SK-N-SH (cell line): ENCODE measurements at regions not wholly inside any gene's neighbourhood (a gene's known extent, or its start where the extent isn't known, plus 50 kb on each side); places are given as distances from the start of the nearest gene placed in this dataset.

Source experiments
- EZH2phosphoT487 ChIP-seq: fragments of 200-600 bp; sonication (generic); IDR thresholded peaks from 2 replicates; pipeline ENCODE4 v1.6.1; 2017; ENCODE audit warnings: low read depth, mixed run types, mild to moderate bottlenecking, antibody characterized with exemption, moderate library complexity, borderline replicate concordance
- FOSL2 ChIP-seq: IDR thresholded peaks from 2 replicates; pipeline ENCODE4 v1.4.0; 2012; ENCODE audit warnings: low read depth, mild to moderate bottlenecking, moderate library complexity, borderline replicate concordance
- FOXJ3 ChIP-seq: sonication (generic); formaldehyde crosslinking; IDR thresholded peaks from 2 replicates; pipeline ENCODE4 v1.5.1; 2020; ENCODE audit warnings: mild to moderate bottlenecking, missing genetic modification reagents
- JUND ChIP-seq: IDR thresholded peaks from 2 replicates; pipeline ENCODE4 v1.4.0; 2012
- POLR2AphosphoS5 ChIP-seq: IDR thresholded peaks from 2 replicates; pipeline ENCODE4 v1.6.1; 2012; ENCODE audit warnings: low read depth, low read length
- RAD21 ChIP-seq: IDR thresholded peaks from 2 replicates; pipeline ENCODE4 v1.6.1; 2012; ENCODE audit warnings: mild to moderate bottlenecking, low read length
- SIN3A ChIP-seq: IDR thresholded peaks from 2 replicates; pipeline ENCODE4 v1.6.1; 2012; ENCODE audit warnings: low read depth, mild to moderate bottlenecking, low read length, moderate library complexity, borderline replicate concordance
- TEAD4 ChIP-seq: IDR thresholded peaks from 2 replicates; pipeline ENCODE4 v1.4.0; 2012; ENCODE audit warnings: mild to moderate bottlenecking, borderline replicate concordance; ENCODE audit not compliant: insufficient read depth
- USF2 ChIP-seq: fragments of 150-350 bp; IDR thresholded peaks from 2 replicates; pipeline ENCODE4 v1.6.1; 2017; ENCODE audit warnings: antibody characterized with exemption, low read length, low read depth, borderline replicate concordance
- TF ChIP-seq, protein P1 (sequence below): fragments of 200-600 bp; sonication (generic); IDR thresholded peaks from 2 replicates; pipeline ENCODE4 v1.6.1; 2017; ENCODE audit warnings: antibody characterized with exemption, mild to moderate bottlenecking, moderate library complexity
- TF ChIP-seq, protein P2 (sequence below): IDR thresholded peaks from 2 replicates; pipeline ENCODE4 v1.6.1; 2012; ENCODE audit warnings: mild to moderate bottlenecking, low read depth, low read length, moderate library complexity
- TF ChIP-seq, protein P3 (sequence below): IDR thresholded peaks from 2 replicates; pipeline ENCODE4 v1.4.0; 2012; ENCODE audit warnings: low read depth
- TF ChIP-seq, protein P4 (sequence below): IDR thresholded peaks from 2 replicates; pipeline ENCODE4 v1.4.0; 2012; ENCODE audit warnings: low read depth, borderline replicate concordance

DNA sequence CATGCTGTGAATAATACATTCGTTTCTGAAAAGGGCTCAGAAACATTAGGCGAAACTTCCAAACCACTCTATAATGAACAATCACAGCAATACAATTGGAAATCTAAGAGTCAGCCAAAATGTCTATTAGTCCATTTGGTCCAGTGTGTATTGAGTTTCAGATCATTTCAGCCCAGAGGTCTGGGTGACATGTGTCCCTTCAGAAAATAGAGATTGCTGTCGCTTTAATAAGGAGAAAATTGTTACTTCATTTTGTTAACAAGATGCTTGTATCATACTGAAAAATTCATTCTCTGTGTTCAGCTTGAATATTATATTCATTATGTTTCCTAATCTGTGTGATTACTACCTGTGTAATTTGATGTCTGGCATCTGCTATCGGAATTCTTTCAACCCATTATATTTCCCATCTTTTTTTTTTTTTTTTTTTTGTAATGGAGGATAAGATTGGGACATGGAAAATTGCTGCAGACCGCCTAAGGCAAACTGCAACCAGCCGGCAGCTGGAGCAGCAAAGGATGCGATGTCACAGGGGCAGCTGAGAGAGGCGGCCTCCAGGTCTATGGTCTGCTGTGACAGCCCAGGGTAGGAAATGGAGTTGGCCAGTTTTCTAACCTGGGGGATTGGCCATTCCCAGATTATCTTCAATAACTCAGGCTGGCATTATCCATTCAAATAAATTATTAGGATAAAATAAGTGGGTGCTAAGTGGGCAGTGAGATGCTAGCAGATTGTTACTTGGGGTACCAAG is 170.9 kb upstream of the NPVF start:
- TF ChIP-seq, protein P1, sequence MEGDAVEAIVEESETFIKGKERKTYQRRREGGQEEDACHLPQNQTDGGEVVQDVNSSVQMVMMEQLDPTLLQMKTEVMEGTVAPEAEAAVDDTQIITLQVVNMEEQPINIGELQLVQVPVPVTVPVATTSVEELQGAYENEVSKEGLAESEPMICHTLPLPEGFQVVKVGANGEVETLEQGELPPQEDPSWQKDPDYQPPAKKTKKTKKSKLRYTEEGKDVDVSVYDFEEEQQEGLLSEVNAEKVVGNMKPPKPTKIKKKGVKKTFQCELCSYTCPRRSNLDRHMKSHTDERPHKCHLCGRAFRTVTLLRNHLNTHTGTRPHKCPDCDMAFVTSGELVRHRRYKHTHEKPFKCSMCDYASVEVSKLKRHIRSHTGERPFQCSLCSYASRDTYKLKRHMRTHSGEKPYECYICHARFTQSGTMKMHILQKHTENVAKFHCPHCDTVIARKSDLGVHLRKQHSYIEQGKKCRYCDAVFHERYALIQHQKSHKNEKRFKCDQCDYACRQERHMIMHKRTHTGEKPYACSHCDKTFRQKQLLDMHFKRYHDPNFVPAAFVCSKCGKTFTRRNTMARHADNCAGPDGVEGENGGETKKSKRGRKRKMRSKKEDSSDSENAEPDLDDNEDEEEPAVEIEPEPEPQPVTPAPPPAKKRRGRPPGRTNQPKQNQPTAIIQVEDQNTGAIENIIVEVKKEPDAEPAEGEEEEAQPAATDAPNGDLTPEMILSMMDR, result no peak
- no peak for TF ChIP-seq EZH2phosphoT487
- no peak for TF ChIP-seq JUND
- no peak for TF ChIP-seq FOSL2
- TF ChIP-seq POLR2AphosphoS5, result no peak
- TF ChIP-seq RAD21, result peak; percentile 24; the same call in 1 of the 2 replicates
- TF ChIP-seq, protein P2, sequence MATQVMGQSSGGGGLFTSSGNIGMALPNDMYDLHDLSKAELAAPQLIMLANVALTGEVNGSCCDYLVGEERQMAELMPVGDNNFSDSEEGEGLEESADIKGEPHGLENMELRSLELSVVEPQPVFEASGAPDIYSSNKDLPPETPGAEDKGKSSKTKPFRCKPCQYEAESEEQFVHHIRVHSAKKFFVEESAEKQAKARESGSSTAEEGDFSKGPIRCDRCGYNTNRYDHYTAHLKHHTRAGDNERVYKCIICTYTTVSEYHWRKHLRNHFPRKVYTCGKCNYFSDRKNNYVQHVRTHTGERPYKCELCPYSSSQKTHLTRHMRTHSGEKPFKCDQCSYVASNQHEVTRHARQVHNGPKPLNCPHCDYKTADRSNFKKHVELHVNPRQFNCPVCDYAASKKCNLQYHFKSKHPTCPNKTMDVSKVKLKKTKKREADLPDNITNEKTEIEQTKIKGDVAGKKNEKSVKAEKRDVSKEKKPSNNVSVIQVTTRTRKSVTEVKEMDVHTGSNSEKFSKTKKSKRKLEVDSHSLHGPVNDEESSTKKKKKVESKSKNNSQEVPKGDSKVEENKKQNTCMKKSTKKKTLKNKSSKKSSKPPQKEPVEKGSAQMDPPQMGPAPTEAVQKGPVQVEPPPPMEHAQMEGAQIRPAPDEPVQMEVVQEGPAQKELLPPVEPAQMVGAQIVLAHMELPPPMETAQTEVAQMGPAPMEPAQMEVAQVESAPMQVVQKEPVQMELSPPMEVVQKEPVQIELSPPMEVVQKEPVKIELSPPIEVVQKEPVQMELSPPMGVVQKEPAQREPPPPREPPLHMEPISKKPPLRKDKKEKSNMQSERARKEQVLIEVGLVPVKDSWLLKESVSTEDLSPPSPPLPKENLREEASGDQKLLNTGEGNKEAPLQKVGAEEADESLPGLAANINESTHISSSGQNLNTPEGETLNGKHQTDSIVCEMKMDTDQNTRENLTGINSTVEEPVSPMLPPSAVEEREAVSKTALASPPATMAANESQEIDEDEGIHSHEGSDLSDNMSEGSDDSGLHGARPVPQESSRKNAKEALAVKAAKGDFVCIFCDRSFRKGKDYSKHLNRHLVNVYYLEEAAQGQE, result no peak
- TF ChIP-seq FOXJ3 (CRISPR knock-in tag), result 0 out of 2 replicates have a peak, but pooled peaks have one; percentile 29
- TF ChIP-seq TEAD4, result 0 out of 2 replicates have a peak, but pooled peaks have one; percentile 16
- TF ChIP-seq, protein P3, sequence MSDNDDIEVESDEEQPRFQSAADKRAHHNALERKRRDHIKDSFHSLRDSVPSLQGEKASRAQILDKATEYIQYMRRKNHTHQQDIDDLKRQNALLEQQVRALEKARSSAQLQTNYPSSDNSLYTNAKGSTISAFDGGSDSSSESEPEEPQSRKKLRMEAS, result no peak
- TF ChIP-seq SIN3A, result no peak
- TF ChIP-seq, protein P4, sequence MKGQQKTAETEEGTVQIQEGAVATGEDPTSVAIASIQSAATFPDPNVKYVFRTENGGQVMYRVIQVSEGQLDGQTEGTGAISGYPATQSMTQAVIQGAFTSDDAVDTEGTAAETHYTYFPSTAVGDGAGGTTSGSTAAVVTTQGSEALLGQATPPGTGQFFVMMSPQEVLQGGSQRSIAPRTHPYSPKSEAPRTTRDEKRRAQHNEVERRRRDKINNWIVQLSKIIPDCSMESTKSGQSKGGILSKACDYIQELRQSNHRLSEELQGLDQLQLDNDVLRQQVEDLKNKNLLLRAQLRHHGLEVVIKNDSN, result no peak
- TF ChIP-seq USF2, result no peak
